ENCODE measurements at regions not wholly inside any gene's neighbourhood (a gene's known extent, or its start where the extent isn't known, plus 50 kb on each side); places are given as distances from the start of the nearest gene placed in this dataset.

- no peaks in the 10 kb centered on the region for H3K27me3 ChIP-seq
- H3K27ac ChIP-seq, result no peak overlapping the region
- no peaks in the 10 kb centered on the region for H3K9me3 ChIP-seq
- WGBS, 2 donors, result 83 to 95% methylated on average over 2 of the region's 2 CpGs
- H3K4me3 ChIP-seq, result no peak overlapping the region
- no peaks in the 10 kb centered on the region for H3K4me1 ChIP-seq
- no peak for DNase-seq (ENCODE audit: low spot score in 2 of 2)
- no peaks in the 10 kb centered on the region for H3K36me3 ChIP-seq
- TF ChIP-seq POLR2A (IDR thresholded peaks at IDR 0.05), result no peak
- no peak for TF ChIP-seq EP300 (IDR thresholded peaks at IDR 0.05)
- no peak for TF ChIP-seq CTCF (IDR thresholded peaks at IDR 0.05)
Measured at GRCh38 chr4:84019626-84020025, 479.5 kb downstream of the NKX6-1 start.

- Histone ChIP-seq H3K36me3 (no peaks in the 10 kb centered on the region), H3K4me1 (no peaks in the 10 kb centered on the region), H3K27ac (no peak overlapping the region), H3K4me3 (no peak overlapping the region), H3K9me3 (peaks cover 0 to 15% (median 0%) of the 10 kb centered on the region in 4 donors), H3K27me3 (no peaks in the 10 kb centered on the region)
- WGBS, 2 donors, result 78 to 85% methylated on average over 2 of the region's 2 CpGs
- TF ChIP-seq EP300 (IDR thresholded peaks at IDR 0.05), result no peak
- TF ChIP-seq POLR2A (IDR thresholded peaks at IDR 0.05), result no peak
- no peak for TF ChIP-seq CTCF (IDR thresholded peaks at IDR 0.05)
- no peak for DNase-seq (ENCODE audit: low spot score in 2 of 2)
Measured at GRCh38 chr4:84003046-84003445, 467.1 kb downstream of the GPAT3 start.

GRCh38 chr4:84001876-84002569 is 466.1 kb downstream of the GPAT3 start:
- Histone ChIP-seq H3K4me3 (no peak overlapping the region), H3K4me1 (no peaks in the 10 kb centered on the region), H3K27me3 (no peaks in the 10 kb centered on the region), H3K27ac (no peak overlapping the region), H3K9me3 (peaks cover 0 to 11% (median 0%) of the 10 kb centered on the region in 4 donors), H3K36me3 (no peaks in the 10 kb centered on the region)
- WGBS, 2 donors, result 77 to 86% methylated on average over 2 of the region's 2 CpGs
- no peak for DNase-seq (ENCODE audit: low spot score in 2 of 2)
- TF ChIP-seq POLR2A (IDR thresholded peaks at IDR 0.05) (no peak), CTCF (IDR thresholded peaks at IDR 0.05) (no peak), EP300 (IDR thresholded peaks at IDR 0.05) (no peak)

DNA sequence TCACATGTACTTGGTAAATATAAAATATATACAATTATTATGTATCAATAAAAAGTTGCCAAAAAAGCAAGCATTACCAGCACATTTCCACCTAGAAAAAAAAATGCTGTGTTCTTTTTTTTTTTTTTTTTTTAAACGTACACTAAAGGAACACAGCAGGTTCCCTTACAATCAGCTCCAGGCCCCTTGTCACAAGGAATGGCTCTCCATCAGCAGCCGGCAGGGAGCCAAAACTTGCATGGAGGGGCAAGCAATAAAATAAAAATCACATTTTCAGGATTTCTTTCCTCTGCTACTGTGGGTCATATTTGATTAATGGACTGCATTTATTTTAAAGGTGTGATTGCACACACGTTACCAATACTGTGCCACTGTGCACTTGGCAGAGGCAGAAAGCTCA is 460.3 kb downstream of the GPAT3 start:
- no peak for DNase-seq (ENCODE audit: low spot score in 2 of 2)
- TF ChIP-seq POLR2A (IDR thresholded peaks at IDR 0.05), result no peak
- no peak for TF ChIP-seq CTCF (IDR thresholded peaks at IDR 0.05)
- no peak for TF ChIP-seq EP300 (IDR thresholded peaks at IDR 0.05)
- Histone ChIP-seq H3K4me3 (no peak overlapping the region), H3K9me3 (no peaks in the 10 kb centered on the region), H3K27ac (no peak overlapping the region), H3K36me3 (no peaks in the 10 kb centered on the region), H3K27me3 (no peaks in the 10 kb centered on the region), H3K4me1 (no peaks in the 10 kb centered on the region)
- WGBS, 2 donors, result 33 to 42% methylated on average over 3 of the region's 3 CpGs

- DNase-seq (ENCODE audit: low spot score in 2 of 2), result no peak
- peaks cover 0 to 7% (median 0%) of the 10 kb centered on the region in 4 donors for H3K9me3 ChIP-seq
- no peaks in the 10 kb centered on the region for H3K4me1 ChIP-seq
- no peak for TF ChIP-seq EP300 (IDR thresholded peaks at IDR 0.05)
- no peak for TF ChIP-seq CTCF (IDR thresholded peaks at IDR 0.05)
- no peak for TF ChIP-seq POLR2A (IDR thresholded peaks at IDR 0.05)
- H3K36me3 ChIP-seq, result no peaks in the 10 kb centered on the region
- H3K27me3 ChIP-seq, result no peaks in the 10 kb centered on the region
- 52 to 65% methylated on average over 7 of the region's 7 CpGs for WGBS, 2 donors
- no peak overlapping the region for H3K4me3 ChIP-seq
- H3K27ac ChIP-seq, result no peak overlapping the region
Measured at GRCh38 chr4:83993774-83994173, 457.9 kb downstream of the GPAT3 start.

Data from tibial nerve (tissue), 4 donors.